ENCODE measurements at regions not wholly inside any gene's neighbourhood (a gene's known extent, or its start where the extent isn't known, plus 50 kb on each side); places are given as distances from the start of the nearest gene placed in this dataset.

GRCh38 chr22:27407369-27407985, 394.1 kb downstream of the MN1 start:
- Histone ChIP-seq H3K27ac (ENCODE audit: low read depth, low read length, severe bottlenecking) (no peak overlapping the region), H3K4me3 (ENCODE audit: extremely low read depth, insufficient read depth, low read length, poor library complexity, severe bottlenecking) (no peak overlapping the region), H3K36me3 (ENCODE audit: control insufficient read depth, insufficient read depth, low read length) (no peaks in the 10 kb centered on the region), H3K9me3 (ENCODE audit: control insufficient read depth, low read length) (no peaks in the 10 kb centered on the region), H3K4me1 (ENCODE audit: control insufficient read depth, insufficient read depth, low read length, poor library complexity, severe bottlenecking) (no peaks in the 10 kb centered on the region)
- WGBS, 2 experiments (ENCODE audit: insufficient coverage in 2 of 2): 58 to 67% methylated on average over 9 to 11 of the region's 14 CpGs

- no peaks in the 10 kb centered on the region for H3K36me3 ChIP-seq (ENCODE audit: control insufficient read depth, insufficient read depth, low read length)
- WGBS, 2 experiments (ENCODE audit: insufficient coverage in 2 of 2): 94 to 100% methylated on average over 1 to 2 of the region's 2 CpGs
- no peaks in the 10 kb centered on the region for H3K9me3 ChIP-seq (ENCODE audit: control insufficient read depth, low read length)
- H3K4me3 ChIP-seq (ENCODE audit: extremely low read depth, insufficient read depth, low read length, poor library complexity, severe bottlenecking): no peak overlapping the region
- no peak overlapping the region for H3K27ac ChIP-seq (ENCODE audit: low read depth, low read length, severe bottlenecking)
- H3K4me1 ChIP-seq (ENCODE audit: control insufficient read depth, insufficient read depth, low read length, poor library complexity, severe bottlenecking): no peaks in the 10 kb centered on the region
Observed at GRCh38 chr22:27408068-27408467, 393.5 kb downstream of the MN1 start.

GRCh38 chr22:27409299-27409698, 392.3 kb downstream of the MN1 start:
- no peaks in the 10 kb centered on the region for H3K9me3 ChIP-seq (ENCODE audit: control insufficient read depth, low read length)
- no peaks in the 10 kb centered on the region for H3K36me3 ChIP-seq (ENCODE audit: control insufficient read depth, insufficient read depth, low read length)
- H3K4me3 ChIP-seq (ENCODE audit: extremely low read depth, insufficient read depth, low read length, poor library complexity, severe bottlenecking): no peak overlapping the region
- 76 to 87% methylated on average over 10 to 11 of the region's 11 CpGs for WGBS, 2 experiments (ENCODE audit: insufficient coverage in 2 of 2)
- H3K4me1 ChIP-seq (ENCODE audit: control insufficient read depth, insufficient read depth, low read length, poor library complexity, severe bottlenecking): no peaks in the 10 kb centered on the region
- no peak overlapping the region for H3K27ac ChIP-seq (ENCODE audit: low read depth, low read length, severe bottlenecking)

- no peaks in the 10 kb centered on the region for H3K36me3 ChIP-seq (ENCODE audit: control insufficient read depth, insufficient read depth, low read length)
- 95 to 99% methylated on average over 6 to 7 of the region's 7 CpGs for WGBS, 2 experiments (ENCODE audit: insufficient coverage in 2 of 2)
- peaks cover 9% of the 10 kb centered on the region for H3K4me1 ChIP-seq (ENCODE audit: control insufficient read depth, insufficient read depth, low read length, poor library complexity, severe bottlenecking)
- H3K4me3 ChIP-seq (ENCODE audit: extremely low read depth, insufficient read depth, low read length, poor library complexity, severe bottlenecking): no peak overlapping the region
- no peaks in the 10 kb centered on the region for H3K9me3 ChIP-seq (ENCODE audit: control insufficient read depth, low read length)
- H3K27ac ChIP-seq (ENCODE audit: low read depth, low read length, severe bottlenecking): no peak overlapping the region
Observed at GRCh38 chr22:27412866-27413445, 388.6 kb downstream of the MN1 start.

- peaks cover 9% of the 10 kb centered on the region for H3K4me1 ChIP-seq (ENCODE audit: control insufficient read depth, insufficient read depth, low read length, poor library complexity, severe bottlenecking)
- no peaks in the 10 kb centered on the region for H3K9me3 ChIP-seq (ENCODE audit: control insufficient read depth, low read length)
- no peaks in the 10 kb centered on the region for H3K36me3 ChIP-seq (ENCODE audit: control insufficient read depth, insufficient read depth, low read length)
- 80 to 100% methylated on average over 2 of the region's 3 CpGs for WGBS, 2 experiments (ENCODE audit: insufficient coverage in 2 of 2)
- no peak overlapping the region for H3K4me3 ChIP-seq (ENCODE audit: extremely low read depth, insufficient read depth, low read length, poor library complexity, severe bottlenecking)
- H3K27ac ChIP-seq (ENCODE audit: low read depth, low read length, severe bottlenecking): no peak overlapping the region
Observed at GRCh38 chr22:27413702-27414101, 387.9 kb downstream of the MN1 start.

- 17 to 47% methylated on average over 2 to 6 of the region's 12 CpGs for WGBS, 2 experiments (ENCODE audit: insufficient coverage in 2 of 2)
- H3K27ac ChIP-seq (ENCODE audit: low read depth, low read length, severe bottlenecking): no peak overlapping the region
- no peaks in the 10 kb centered on the region for H3K9me3 ChIP-seq (ENCODE audit: control insufficient read depth, low read length)
- H3K4me1 ChIP-seq (ENCODE audit: control insufficient read depth, insufficient read depth, low read length, poor library complexity, severe bottlenecking): peaks cover 9% of the 10 kb centered on the region
- H3K36me3 ChIP-seq (ENCODE audit: control insufficient read depth, insufficient read depth, low read length): no peaks in the 10 kb centered on the region
- H3K4me3 ChIP-seq (ENCODE audit: extremely low read depth, insufficient read depth, low read length, poor library complexity, severe bottlenecking): no peak overlapping the region
Observed at GRCh38 chr22:27416511-27417420, 384.8 kb downstream of the MN1 start.

GRCh38 chr22:27417421-27417814, 384.1 kb downstream of the MN1 start:
- H3K4me3 ChIP-seq (ENCODE audit: extremely low read depth, insufficient read depth, low read length, poor library complexity, severe bottlenecking): no peak overlapping the region

GRCh38 chr22:27418261-27418660, 383.3 kb downstream of the MN1 start:
- 61 to 64% methylated on average over 3 of the region's 7 CpGs for WGBS, 2 experiments (ENCODE audit: insufficient coverage in 2 of 2)
- no peak overlapping the region for H3K27ac ChIP-seq (ENCODE audit: low read depth, low read length, severe bottlenecking)
- peaks cover 9% of the 10 kb centered on the region for H3K4me1 ChIP-seq (ENCODE audit: control insufficient read depth, insufficient read depth, low read length, poor library complexity, severe bottlenecking)
- no peak overlapping the region for H3K4me3 ChIP-seq (ENCODE audit: extremely low read depth, insufficient read depth, low read length, poor library complexity, severe bottlenecking)
- no peaks in the 10 kb centered on the region for H3K36me3 ChIP-seq (ENCODE audit: control insufficient read depth, insufficient read depth, low read length)
- H3K9me3 ChIP-seq (ENCODE audit: control insufficient read depth, low read length): no peaks in the 10 kb centered on the region

More at GRCh38 chr22:27417421-27417814, 384.1 kb downstream of the MN1 start:
- Histone ChIP-seq H3K27ac (ENCODE audit: low read depth, low read length, severe bottlenecking) (no peak overlapping the region), H3K36me3 (ENCODE audit: control insufficient read depth, insufficient read depth, low read length) (no peaks in the 10 kb centered on the region), H3K9me3 (ENCODE audit: control insufficient read depth, low read length) (no peaks in the 10 kb centered on the region), H3K4me1 (ENCODE audit: control insufficient read depth, insufficient read depth, low read length, poor library complexity, severe bottlenecking) (peaks cover 9% of the 10 kb centered on the region)
- WGBS, 2 experiments (ENCODE audit: insufficient coverage in 2 of 2): 67 to 82% methylated on average over 2 of the region's 5 CpGs

GRCh38 chr22:27419473-27419872, 382.1 kb downstream of the MN1 start:
- Histone ChIP-seq H3K27ac (ENCODE audit: low read depth, low read length, severe bottlenecking) (no peak overlapping the region), H3K4me1 (ENCODE audit: control insufficient read depth, insufficient read depth, low read length, poor library complexity, severe bottlenecking) (peaks cover 9% of the 10 kb centered on the region), H3K4me3 (ENCODE audit: extremely low read depth, insufficient read depth, low read length, poor library complexity, severe bottlenecking) (no peak overlapping the region), H3K36me3 (ENCODE audit: control insufficient read depth, insufficient read depth, low read length) (no peaks in the 10 kb centered on the region), H3K9me3 (ENCODE audit: control insufficient read depth, low read length) (no peaks in the 10 kb centered on the region)
- WGBS, 2 experiments (ENCODE audit: insufficient coverage in 2 of 2): 58 to 75% methylated on average over 5 of the region's 7 CpGs

- H3K36me3 ChIP-seq (ENCODE audit: control insufficient read depth, insufficient read depth, low read length): no peaks in the 10 kb centered on the region
- WGBS, 2 experiments (ENCODE audit: insufficient coverage in 2 of 2): 71 to 73% methylated on average over 5 of the region's 6 CpGs
- peaks cover 9% of the 10 kb centered on the region for H3K4me1 ChIP-seq (ENCODE audit: control insufficient read depth, insufficient read depth, low read length, poor library complexity, severe bottlenecking)
- H3K9me3 ChIP-seq (ENCODE audit: control insufficient read depth, low read length): no peaks in the 10 kb centered on the region
- no peak overlapping the region for H3K27ac ChIP-seq (ENCODE audit: low read depth, low read length, severe bottlenecking)
- no peak overlapping the region for H3K4me3 ChIP-seq (ENCODE audit: extremely low read depth, insufficient read depth, low read length, poor library complexity, severe bottlenecking)
Observed at GRCh38 chr22:27420195-27420816, 381.2 kb downstream of the MN1 start.
